H9 (cell line): ENCODE measurements at regions not wholly inside any gene's neighbourhood (a gene's known extent, or its start where the extent isn't known, plus 50 kb on each side); places are given as distances from the start of the nearest gene placed in this dataset.

Experiments
- DNase-seq: peaks from one replicate; pipeline ENCODE4 v3.0.0-alpha.2; 2017
- H2AFZ ChIP-seq: one replicate; pipeline ENCODE4 v1.6.1; 2013; ENCODE audit warnings: mild to moderate bottlenecking, low read length, control low read depth, moderate library complexity
- H2AK5ac ChIP-seq: 2 replicates; pipeline ENCODE4 v1.6.1; 2013; ENCODE audit warnings: low read length, control low read depth, mixed read lengths; ENCODE audit not compliant: insufficient read length
- H2BK120ac ChIP-seq: one replicate; pipeline ENCODE4 v1.6.1; 2013; ENCODE audit warnings: low read depth, mild to moderate bottlenecking, low read length, control low read depth, inconsistent platforms; ENCODE audit not compliant: poor library complexity, severe bottlenecking
- H2BK12ac ChIP-seq: 2 replicates; pipeline ENCODE4 v1.6.1; 2013; ENCODE audit warnings: low read length, control low read depth, mixed read lengths, low read depth; ENCODE audit not compliant: insufficient read length
- H2BK15ac ChIP-seq: 2 replicates; pipeline ENCODE4 v1.6.1; 2013; ENCODE audit warnings: low read depth, low read length, control low read depth
- H2BK20ac ChIP-seq: one replicate; pipeline ENCODE4 v1.6.1; 2013; ENCODE audit warnings: low read depth, mild to moderate bottlenecking, low read length, control low read depth, inconsistent platforms; ENCODE audit not compliant: poor library complexity, severe bottlenecking
- H2BK5ac ChIP-seq: 2 replicates; pipeline ENCODE4 v1.6.1; 2013; ENCODE audit warnings: low read length, control low read depth, mixed read lengths; ENCODE audit not compliant: insufficient read length
- H3K14ac ChIP-seq: 2 replicates; pipeline ENCODE4 v1.6.1; 2013; ENCODE audit warnings: low read length, control low read depth; ENCODE audit not compliant: insufficient read depth
- H3K18ac ChIP-seq: 2 replicates; pipeline ENCODE4 v1.6.1; 2013; ENCODE audit warnings: low read depth, mild to moderate bottlenecking, mixed read lengths, low read length, control low read depth; ENCODE audit not compliant: insufficient read length
- H3K23ac ChIP-seq: 2 replicates; pipeline ENCODE4 v1.6.1; 2013; ENCODE audit warnings: low read length, control low read depth, mixed read lengths, low read depth; ENCODE audit not compliant: insufficient read length
- H3K23me2 ChIP-seq: 2 replicates; pipeline ENCODE4 v1.6.1; 2013; ENCODE audit warnings: low read depth, mild to moderate bottlenecking, mixed read lengths, low read length, control low read depth; ENCODE audit not compliant: insufficient read length, poor library complexity, severe bottlenecking
- H3K27ac ChIP-seq: 2 replicates; pipeline ENCODE4 v1.5.1; 2013; ENCODE audit warnings: low read length, control low read depth, mixed read lengths, low read depth; ENCODE audit not compliant: insufficient read length
- H3K27me3 ChIP-seq: 2 replicates; pipeline ENCODE4 v1.6.1; 2013; ENCODE audit warnings: low read length, control low read depth, inconsistent platforms; ENCODE audit not compliant: insufficient read depth
- H3K4ac ChIP-seq: 2 replicates; pipeline ENCODE4 v1.6.1; 2013; ENCODE audit warnings: low read depth, mild to moderate bottlenecking, control low read depth, inconsistent platforms, low read length, moderate library complexity
- H3K4me1 ChIP-seq: 2 replicates; pipeline ENCODE4 v1.6.1; 2013; ENCODE audit warnings: low read length, control low read depth, inconsistent platforms; ENCODE audit not compliant: insufficient read depth
- H3K4me2 ChIP-seq: 2 replicates; pipeline ENCODE4 v1.6.1; 2013; ENCODE audit warnings: low read length, control low read depth, mixed read lengths; ENCODE audit not compliant: insufficient read length, insufficient read depth
- H3K56ac ChIP-seq: 2 replicates; pipeline ENCODE4 v1.6.1; 2013; ENCODE audit warnings: low read depth, mild to moderate bottlenecking, mixed read lengths, low read length, control low read depth; ENCODE audit not compliant: insufficient read length
- H3K79me1 ChIP-seq: 2 replicates; pipeline ENCODE4 v1.6.1; 2013; ENCODE audit warnings: low read depth, mild to moderate bottlenecking, moderate library complexity, low read length, control low read depth, inconsistent platforms; ENCODE audit not compliant: insufficient read depth, poor library complexity, severe bottlenecking
- H3K79me2 ChIP-seq: 2 replicates; pipeline ENCODE4 v1.6.1; 2013; ENCODE audit warnings: low read length, control low read depth, inconsistent platforms; ENCODE audit not compliant: insufficient read depth
- H3K9ac ChIP-seq: 2 replicates; pipeline ENCODE4 v1.6.1; 2013; ENCODE audit warnings: low read length, control low read depth, mixed read lengths; ENCODE audit not compliant: insufficient read length; ENCODE audit errors: extremely low read depth
- H3K9me3 ChIP-seq: one replicate; pipeline ENCODE4 v1.6.1; 2013; ENCODE audit warnings: low read depth, low read length, inconsistent platforms; ENCODE audit not compliant: control insufficient read depth
- H3T11ph ChIP-seq: one replicate; pipeline ENCODE4 v1.6.1; 2013; ENCODE audit warnings: mild to moderate bottlenecking, low read length, control low read depth, inconsistent platforms
- H4K20me1 ChIP-seq: one replicate; pipeline ENCODE4 v1.6.1; 2013; ENCODE audit not compliant: control insufficient read depth, insufficient read length, insufficient read depth
- H4K5ac ChIP-seq: 2 replicates; pipeline ENCODE4 v1.6.1; 2013; ENCODE audit warnings: low read depth, mild to moderate bottlenecking, mixed read lengths, low read length, control low read depth; ENCODE audit not compliant: insufficient read length
- H4K8ac ChIP-seq: replicated peaks from 2 replicates; pipeline ENCODE4 v1.6.1; 2013; ENCODE audit warnings: low read length, control low read depth, mixed read lengths, low read depth; ENCODE audit not compliant: insufficient read length
- H4K91ac ChIP-seq: 2 replicates; pipeline ENCODE4 v1.6.1; 2013; ENCODE audit warnings: low read depth, mild to moderate bottlenecking, moderate library complexity, mixed read lengths, low read length, control low read depth; ENCODE audit not compliant: insufficient read length
- H3K27ac Mint-ChIP-seq, 3 experiments: 2 replicates in 2 of 3; 3 replicates in 1 of 3; pipeline ENCODE4 v1.8.0; 2020 to 2021; ENCODE audit warnings: mixed read lengths in 3 of 3, mild to moderate bottlenecking in 1 of 3, moderate library complexity in 1 of 3
- H3K27me3 Mint-ChIP-seq: 2 replicates; pipeline ENCODE4 v1.8.0; 2021; ENCODE audit warnings: low read depth, mild to moderate bottlenecking, moderate library complexity, mixed read lengths
- H3K36me3 Mint-ChIP-seq, 3 experiments: 2 replicates in 2 of 3; 3 replicates in 1 of 3; pipeline ENCODE4 v1.8.0; 2020 to 2021; ENCODE audit warnings: low read depth in 3 of 3, mixed read lengths in 3 of 3; ENCODE audit not compliant: insufficient read depth in 1 of 3
- H3K4me1 Mint-ChIP-seq, 2 experiments: 2 replicates each; pipeline ENCODE4 v1.8.0; 2020; ENCODE audit warnings: mixed read lengths in 2 of 2
- H3K4me3 Mint-ChIP-seq, 2 experiments: 2 replicates in 1 of 2; 3 replicates in 1 of 2; pipeline ENCODE4 v1.8.0; 2020 to 2021; ENCODE audit warnings: mild to moderate bottlenecking in 2 of 2, mixed read lengths in 2 of 2, moderate library complexity in 1 of 2
- H3K9me3 Mint-ChIP-seq, 2 experiments: 2 replicates in 1 of 2; 3 replicates in 1 of 2; pipeline ENCODE4 v1.8.0; 2020; ENCODE audit warnings: mild to moderate bottlenecking in 2 of 2, mixed read lengths in 2 of 2, moderate library complexity in 1 of 2
- CTCF ChIP-seq: fragments of 200-600 bp; sonication (generic); conservative IDR thresholded peaks from 3 replicates; pipeline ENCODE4 v1.8.0; 2021; ENCODE audit warnings: antibody characterized with exemption, mild to moderate bottlenecking
- WGBS: extraction: QIAGEN DNeasy Blood & Tissue Kit; methylation state at CpG from one replicate; pipeline ENCODE4 v1.1.7; 2013; ENCODE audit warnings: missing lambda C conversion rate, low lambda C conversion rate, mixed read lengths; ENCODE audit not compliant: insufficient read length; ENCODE audit errors: extremely low coverage; 5-methylcytosine and 5-hydroxymethylcytosine counted together

GRCh38 chr4:82055156-82055555, 318.6 kb downstream of the HNRNPD start:
- Histone ChIP-seq H3T11ph (no peak overlapping the region), H3K4me2 (no peak overlapping the region)

More at GRCh38 chr4:82055156-82055555, 318.6 kb downstream of the HNRNPD start:
- WGBS: no CpG with 5 or more reads among the region's 1 CpG
- Histone ChIP-seq H3K27me3 (no peaks in the 10 kb centered on the region), H2BK120ac (no peak overlapping the region), H2BK12ac (no peak overlapping the region), H3K9me3 (no peaks in the 10 kb centered on the region), H2BK5ac (no peak overlapping the region), H4K20me1 (no peaks in the 10 kb centered on the region), H2AK5ac (no peak overlapping the region), H3K4ac (no peak overlapping the region), H4K5ac (no peak overlapping the region), H3K9ac (no peak overlapping the region), H2BK20ac (no peak overlapping the region), H3K79me2 (no peaks in the 10 kb centered on the region), H3K23me2 (no peaks in the 10 kb centered on the region), H3K27ac (no peak overlapping the region), H4K8ac (no peak overlapping the region), H3K14ac (no peak overlapping the region), H3K23ac (no peak overlapping the region), H3K18ac (no peak overlapping the region), H3K79me1 (no peaks in the 10 kb centered on the region), H2BK15ac (no peak overlapping the region), H3K56ac (no peak overlapping the region), H4K91ac (no peak overlapping the region), H2AFZ (no peak overlapping the region), H3K4me1 (no peaks in the 10 kb centered on the region)
- Mint-ChIP-seq H3K4me1 (peaks cover 4 to 7% of the 10 kb centered on the region in 2 experiments; a peak in 2 of 4 replicates), H3K27me3 (peaks cover 5% of the 10 kb centered on the region), H3K4me3 (no peak overlapping the region; a peak in 1 of 5 replicates), H3K9me3 (no peaks in the 10 kb centered on the region; a peak in 2 of 5 replicates), H3K36me3 (no peaks in the 10 kb centered on the region; a peak in 1 of 7 replicates), H3K27ac (no peak overlapping the region)
- no peak for DNase-seq
- no peak for TF ChIP-seq CTCF
